Femur (tissue), 1 donor: ENCODE measurements at regions not wholly inside any gene's neighbourhood (a gene's known extent, or its start where the extent isn't known, plus 50 kb on each side); places are given as distances from the start of the nearest gene placed in this dataset.

Source experiments
- DNase-seq: peaks from one replicate; pipeline ENCODE4 v3.0.0-alpha.2; 2017

GRCh38 chr16:87244636-87245197 is 72.5 kb downstream of the C16orf95 start:
- DNase-seq, result no peak

GRCh38 chr16:87245511-87245910 is 71.7 kb downstream of the C16orf95 start:
- DNase-seq, result no peak

- DNase-seq, result no peak
Measured at GRCh38 chr16:87246269-87247065, 70.7 kb downstream of the C16orf95 start.

GRCh38 chr16:87248714-87249113 is 68.5 kb downstream of the C16orf95 start:
- no peak for DNase-seq

GRCh38 chr16:87249425-87249824 is 67.8 kb downstream of the C16orf95 start:
- no peak for DNase-seq

- no peak for DNase-seq
Measured at GRCh38 chr16:87250431-87250960, 66.7 kb downstream of the C16orf95 start.

- DNase-seq, result no peak
Measured at GRCh38 chr16:87252269-87252970, 64.8 kb downstream of the C16orf95 start.
